OCI-LY3 (cell line): ENCODE measurements at regions not wholly inside any gene's neighbourhood (a gene's known extent, or its start where the extent isn't known, plus 50 kb on each side); places are given as distances from the start of the nearest gene placed in this dataset.

Experiments
- H2AFZ ChIP-seq: fragments of 200-600, 300-600 bp; shearing (Covaris generic); 2 replicates; pipeline ENCODE4 v1.6.0; 2014; ENCODE audit warnings: antibody characterized with exemption, low read depth, low read length
- H3K27ac ChIP-seq: fragments of 200-600, 300-600 bp; sonication (generic); 2 replicates; pipeline ENCODE4 v1.5.1; 2014; ENCODE audit warnings: mild to moderate bottlenecking, low read length, moderate library complexity, mixed read lengths
- H3K27me3 ChIP-seq: fragments of 200-600, 300-600 bp; sonication (generic); 2 replicates; pipeline ENCODE4 v1.6.1; 2014; ENCODE audit warnings: low read depth, low read length, mixed read lengths
- H3K36me3 ChIP-seq: fragments of 200-600, 300-600 bp; sonication (generic); replicated peaks from 2 replicates; pipeline ENCODE3; 2014; ENCODE audit warnings: low read depth, low read length, mixed read lengths
- H3K4me1 ChIP-seq: fragments of 300-600, 200-600 bp; sonication (generic); 2 replicates; pipeline ENCODE4 v1.6.1; 2014; ENCODE audit warnings: low read length, mixed read lengths
- H3K4me2 ChIP-seq: fragments of 200-600, 300-600 bp; sonication (generic); 2 replicates; pipeline ENCODE4 v1.6.1; 2014; ENCODE audit warnings: low read length, mixed read lengths
- H3K4me3 ChIP-seq: fragments of 300-600, 200-600 bp; sonication (generic); 2 replicates; pipeline ENCODE4 v1.5.1; 2014; ENCODE audit warnings: antibody characterized with exemption, mild to moderate bottlenecking, low read length, moderate library complexity
- H3K79me2 ChIP-seq: fragments of 300-600, 200-600 bp; shearing (Covaris generic); 2 replicates; pipeline ENCODE4 v1.6.1; 2014; ENCODE audit warnings: mild to moderate bottlenecking, low read length, mixed read lengths
- H3K9ac ChIP-seq: fragments of 300-600, 200-600 bp; shearing (Covaris generic); 2 replicates; pipeline ENCODE4 v1.6.0; 2014; ENCODE audit warnings: mild to moderate bottlenecking, low read length, moderate library complexity
- H3K9me3 ChIP-seq: fragments of 200-600, 300-600 bp; shearing (Covaris generic); 2 replicates; pipeline ENCODE4 v1.6.1; 2014; ENCODE audit warnings: low read length, mixed read lengths; ENCODE audit not compliant: insufficient read depth
- H4K20me1 ChIP-seq: fragments of 200-600, 300-600 bp; sonication (generic); 2 replicates; pipeline ENCODE4 v1.6.1; 2016; ENCODE audit warnings: low read length, mixed read lengths; ENCODE audit not compliant: insufficient read depth
- EZH2phosphoT487 ChIP-seq: fragments of 200-600 bp; shearing (Covaris generic); IDR thresholded peaks from 2 replicates; pipeline ENCODE4 v1.6.1; 2018; ENCODE audit warnings: antibody characterized with exemption, mixed run types, low read depth
- TF ChIP-seq, protein P1 (sequence below): fragments of 200-600, 300-600 bp; sonication (generic); IDR thresholded peaks from 2 replicates; pipeline ENCODE4 v1.5.1; 2014; ENCODE audit warnings: antibody characterized with exemption, low read length, low read depth

DNA sequence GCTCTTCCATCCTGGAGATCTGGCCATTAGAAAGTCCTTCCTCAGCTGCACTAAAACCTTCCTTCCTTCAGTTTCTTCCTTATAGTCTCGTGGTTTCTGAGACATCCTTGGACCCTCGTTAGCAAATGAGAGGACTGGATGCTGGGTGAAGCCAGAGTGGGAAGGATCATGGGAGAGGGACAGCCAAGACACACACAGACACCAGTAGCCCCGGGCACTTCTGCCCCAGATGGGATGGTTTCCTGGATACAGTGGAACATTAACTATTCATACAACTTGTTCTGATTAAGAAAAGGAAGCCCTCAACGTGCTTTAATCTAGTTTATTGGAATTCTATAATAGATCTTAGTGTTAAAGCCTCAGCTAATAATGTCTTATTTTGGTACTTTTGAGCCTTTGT is 125.5 kb downstream of the SEC61B start:
- H3K9ac ChIP-seq: no peak overlapping the region

DNA sequence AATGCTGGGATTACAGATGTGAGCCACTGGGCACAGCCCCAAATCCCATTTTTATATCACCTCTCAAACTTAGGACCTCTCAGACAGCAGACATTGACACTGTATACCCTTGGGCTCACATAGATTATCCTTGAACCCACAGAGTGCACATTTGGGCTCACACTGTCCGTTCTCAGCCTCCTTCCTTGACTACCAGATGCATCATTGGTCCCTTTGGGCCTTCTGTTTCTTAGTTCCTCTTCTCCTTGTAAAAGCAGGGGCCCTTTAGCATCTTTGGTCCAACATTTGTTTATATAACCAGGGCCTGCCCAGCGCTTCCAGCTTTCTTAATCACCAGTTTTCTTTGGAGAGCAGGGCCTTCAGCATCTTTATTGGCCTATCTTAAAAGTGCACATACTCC is 126.2 kb downstream of the SEC61B start:
- Histone ChIP-seq H3K4me3 (no peak overlapping the region), H3K36me3 (no peaks in the 10 kb centered on the region), H3K27me3 (no peaks in the 10 kb centered on the region), H3K9me3 (no peaks in the 10 kb centered on the region), H3K4me2 (no peak overlapping the region), H4K20me1 (no peaks in the 10 kb centered on the region), H3K9ac (no peak overlapping the region), H3K4me1 (peaks cover 4% of the 10 kb centered on the region; the same call in 1 of the 2 replicates), H3K27ac (no peak overlapping the region), H2AFZ (no peak overlapping the region), H3K79me2 (no peaks in the 10 kb centered on the region)
- no peak for TF ChIP-seq EZH2phosphoT487
- TF ChIP-seq, protein P1, sequence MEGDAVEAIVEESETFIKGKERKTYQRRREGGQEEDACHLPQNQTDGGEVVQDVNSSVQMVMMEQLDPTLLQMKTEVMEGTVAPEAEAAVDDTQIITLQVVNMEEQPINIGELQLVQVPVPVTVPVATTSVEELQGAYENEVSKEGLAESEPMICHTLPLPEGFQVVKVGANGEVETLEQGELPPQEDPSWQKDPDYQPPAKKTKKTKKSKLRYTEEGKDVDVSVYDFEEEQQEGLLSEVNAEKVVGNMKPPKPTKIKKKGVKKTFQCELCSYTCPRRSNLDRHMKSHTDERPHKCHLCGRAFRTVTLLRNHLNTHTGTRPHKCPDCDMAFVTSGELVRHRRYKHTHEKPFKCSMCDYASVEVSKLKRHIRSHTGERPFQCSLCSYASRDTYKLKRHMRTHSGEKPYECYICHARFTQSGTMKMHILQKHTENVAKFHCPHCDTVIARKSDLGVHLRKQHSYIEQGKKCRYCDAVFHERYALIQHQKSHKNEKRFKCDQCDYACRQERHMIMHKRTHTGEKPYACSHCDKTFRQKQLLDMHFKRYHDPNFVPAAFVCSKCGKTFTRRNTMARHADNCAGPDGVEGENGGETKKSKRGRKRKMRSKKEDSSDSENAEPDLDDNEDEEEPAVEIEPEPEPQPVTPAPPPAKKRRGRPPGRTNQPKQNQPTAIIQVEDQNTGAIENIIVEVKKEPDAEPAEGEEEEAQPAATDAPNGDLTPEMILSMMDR: no peak

More for the DNA sequence above, 125.5 kb downstream of the SEC61B start:
- H3K4me3 ChIP-seq: no peak overlapping the region
- H2AFZ ChIP-seq: no peak overlapping the region
- no peak overlapping the region for H3K4me2 ChIP-seq
- no peak overlapping the region for H3K27ac ChIP-seq
- H3K36me3 ChIP-seq: no peaks in the 10 kb centered on the region
- H3K79me2 ChIP-seq: no peaks in the 10 kb centered on the region
- no peaks in the 10 kb centered on the region for H3K9me3 ChIP-seq
- H3K4me1 ChIP-seq: peaks cover 4% of the 10 kb centered on the region; the same call in 1 of the 2 replicates
- TF ChIP-seq, protein P1: no peak
- TF ChIP-seq EZH2phosphoT487: no peak
- H3K27me3 ChIP-seq: no peaks in the 10 kb centered on the region
- no peaks in the 10 kb centered on the region for H4K20me1 ChIP-seq

DNA sequence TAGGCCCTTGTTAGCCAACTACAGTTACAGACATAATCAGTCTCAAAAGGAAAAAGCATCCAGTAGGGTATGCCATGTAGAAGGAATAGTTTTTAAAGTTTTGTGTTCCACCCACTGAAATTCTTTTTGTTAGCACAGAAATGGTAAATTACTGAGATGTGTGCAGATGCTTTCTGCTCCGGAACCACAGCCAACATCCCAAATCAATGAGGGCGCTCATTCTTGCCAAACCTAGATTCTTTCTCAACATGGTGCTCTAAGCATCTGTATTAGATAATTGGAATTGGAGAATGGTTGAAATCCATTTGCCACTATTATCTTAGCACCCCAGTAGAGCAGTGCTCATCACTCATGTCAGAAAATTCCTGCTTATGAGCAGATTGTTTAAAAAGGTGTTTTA is 127.8 kb downstream of the SEC61B start:
- Histone ChIP-seq H3K4me3 (no peak overlapping the region), H3K27ac (no peak overlapping the region), H2AFZ (no peak overlapping the region), H3K9ac (no peak overlapping the region), H3K4me1 (peaks cover 4% of the 10 kb centered on the region; the same call in 1 of the 2 replicates), H3K79me2 (no peaks in the 10 kb centered on the region), H3K36me3 (no peaks in the 10 kb centered on the region), H3K9me3 (no peaks in the 10 kb centered on the region), H3K4me2 (no peak overlapping the region), H3K27me3 (no peaks in the 10 kb centered on the region), H4K20me1 (no peaks in the 10 kb centered on the region)
- TF ChIP-seq EZH2phosphoT487: no peak
- TF ChIP-seq, protein P1: no peak

DNA sequence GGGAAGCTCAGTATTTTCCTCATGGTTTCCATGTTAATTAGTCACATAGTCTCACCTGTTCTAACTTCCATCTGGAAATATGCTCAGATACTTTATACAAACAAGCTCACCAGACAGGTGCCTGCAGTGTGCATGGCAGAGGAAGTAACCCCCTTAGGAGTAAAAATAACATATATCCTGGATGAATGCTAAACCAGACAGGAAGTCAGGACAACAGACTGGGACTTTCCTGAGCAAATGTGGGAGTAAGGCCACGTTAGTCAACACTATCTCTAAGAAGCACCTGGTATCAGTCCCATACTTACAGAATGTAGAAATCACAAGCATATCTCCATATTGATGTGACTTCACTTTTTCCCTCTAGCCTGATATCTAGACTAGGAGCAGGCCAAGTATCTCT is 128.4 kb downstream of the SEC61B start:
- Histone ChIP-seq H3K4me2 (no peak overlapping the region), H3K4me1 (peaks cover 4% of the 10 kb centered on the region; the same call in 1 of the 2 replicates), H3K27me3 (no peaks in the 10 kb centered on the region), H3K9me3 (no peaks in the 10 kb centered on the region), H2AFZ (no peak overlapping the region), H3K9ac (no peak overlapping the region), H3K79me2 (no peaks in the 10 kb centered on the region), H3K36me3 (no peaks in the 10 kb centered on the region), H4K20me1 (no peaks in the 10 kb centered on the region), H3K4me3 (no peak overlapping the region), H3K27ac (no peak overlapping the region)
- TF ChIP-seq, protein P1: no peak
- TF ChIP-seq EZH2phosphoT487: no peak
